GM12873 (cell line): ENCODE measurements at regions not wholly inside any gene's neighbourhood (a gene's known extent, or its start where the extent isn't known, plus 50 kb on each side); places are given as distances from the start of the nearest gene placed in this dataset.

Experiments used
- CTCF ChIP-seq: IDR thresholded peaks from 2 replicates; pipeline ENCODE4 v1.5.1; 2012; ENCODE audit warnings: low read depth, mild to moderate bottlenecking, moderate library complexity, low read length, control low read depth; ENCODE audit not compliant: insufficient read depth; ENCODE audit errors: missing control alignments

- no peak for TF ChIP-seq CTCF
Observed at GRCh38 chr1:157249326-157249725, 111.1 kb upstream of the ETV3 start.

GRCh38 chr1:157247005-157247763 lies 109.0 kb upstream of the ETV3 start:
- no peak for TF ChIP-seq CTCF

DNA sequence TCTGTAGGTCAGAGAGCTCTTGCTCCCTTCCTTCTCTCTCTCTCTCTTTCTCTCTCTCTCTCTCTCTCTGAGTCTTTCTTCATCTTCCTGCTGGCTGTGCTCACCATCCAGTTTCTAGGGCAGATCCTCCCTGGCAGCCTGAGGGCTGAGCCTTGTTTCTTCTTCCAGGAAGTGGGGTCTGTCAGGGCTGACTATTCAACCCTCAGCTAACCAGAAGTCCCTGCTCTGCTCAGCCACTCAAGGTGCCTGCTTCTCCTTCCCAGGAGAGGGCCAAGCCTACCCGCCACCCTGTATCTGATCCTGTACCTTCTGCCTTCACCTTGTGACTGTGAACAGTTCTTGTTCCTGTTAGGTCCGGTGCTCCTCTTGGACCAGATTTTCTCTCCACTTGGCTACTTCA lies 107.6 kb upstream of the ETV3 start:
- TF ChIP-seq CTCF = no peak

DNA sequence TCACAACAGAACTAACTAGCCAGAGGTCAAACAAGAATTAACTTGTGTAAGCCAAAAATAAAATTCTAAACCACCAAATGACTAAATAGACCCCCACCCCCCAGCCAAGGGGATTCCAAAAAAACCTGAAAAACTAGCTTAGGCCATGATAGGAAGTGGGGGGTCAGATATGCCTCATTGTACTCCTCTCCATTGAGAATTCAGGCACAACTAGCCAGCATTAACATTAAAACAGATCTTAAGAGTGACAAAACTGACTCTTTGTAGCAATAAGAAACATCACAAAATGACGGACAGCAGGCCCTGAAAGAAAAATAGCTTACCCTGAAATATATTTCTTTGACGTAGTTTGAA lies 103.0 kb upstream of the ETV3 start:
- no peak for TF ChIP-seq CTCF

- no peak for TF ChIP-seq CTCF
Observed at GRCh38 chr1:157240495-157241184, 102.4 kb upstream of the ETV3 start.

- no peak for TF ChIP-seq CTCF
Observed at GRCh38 chr1:157239936-157240335, 101.7 kb upstream of the ETV3 start.

DNA sequence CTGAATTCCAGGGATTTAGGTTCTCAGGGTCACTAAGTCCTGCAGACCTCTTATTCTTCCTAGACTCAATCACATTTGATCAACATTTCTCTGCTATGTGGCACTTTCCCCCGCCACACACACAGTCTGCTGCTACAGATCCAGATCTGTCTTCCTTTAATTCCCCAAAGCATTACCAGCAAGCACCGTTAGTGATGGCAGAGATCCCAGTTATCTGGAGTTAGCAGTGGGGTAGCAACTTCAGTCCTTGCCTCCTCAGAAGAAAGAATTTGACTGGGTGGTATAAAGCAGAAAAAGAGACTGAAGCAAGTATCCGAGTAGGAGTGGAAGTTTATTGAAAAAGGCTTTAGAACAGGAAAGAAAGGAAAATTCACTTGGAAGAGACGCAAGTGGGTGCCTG lies 100.4 kb upstream of the ETV3 start:
- TF ChIP-seq CTCF = no peak
